K562 (cell line): ENCODE measurements at regions not wholly inside any gene's neighbourhood (a gene's known extent, or its start where the extent isn't known, plus 50 kb on each side); places are given as distances from the start of the nearest gene placed in this dataset.

Experiments used
- ATF7 ChIP-seq: fragments of 450-650 bp; IDR thresholded peaks from 2 replicates; pipeline ENCODE4 v1.7.1; 2014; ENCODE audit warnings: mild to moderate bottlenecking, moderate library complexity
- BRD9 ChIP-seq: fragments of 450-650 bp; IDR thresholded peaks from 2 replicates; pipeline ENCODE4 v1.6.1; 2018; ENCODE audit warnings: low read depth; ENCODE audit not compliant: partially characterized antibody
- CREB1 ChIP-seq, 2 experiments: sonication (generic) in 1 of 2; formaldehyde crosslinking in 1 of 2; IDR thresholded peaks; 2 replicates each; pipeline versions ENCODE4 v1.6.1 to v1.8.0; 2012 to 2022; ENCODE audit warnings: inconsistent platforms in 1 of 2, mild to moderate bottlenecking in 1 of 2, missing genetic modification reagents in 1 of 2, moderate library complexity in 1 of 2
- E2F3 ChIP-seq: fragments of 250-450 bp; sonication (Bioruptor Pico); IDR thresholded peaks from 2 replicates; pipeline ENCODE4 v1.4.0; 2020; ENCODE audit warnings: mild to moderate bottlenecking
- EGR1 ChIP-seq: fragments of 450-650 bp; conservative IDR thresholded peaks from 2 replicates; pipeline ENCODE4 v1.6.1; 2017; ENCODE audit warnings: mild to moderate bottlenecking
- FUS ChIP-seq: fragments of 200-400 bp; formaldehyde crosslinking; optimal IDR thresholded peaks from 2 replicates; pipeline ENCODE3; 2017; ENCODE audit warnings: low read depth, low read length
- IFI16 ChIP-seq: fragments of 250-450 bp; sonication (Bioruptor Pico); IDR thresholded peaks from 2 replicates; pipeline ENCODE4 v2.1.2; 2022; ENCODE audit warnings: mild to moderate bottlenecking, inconsistent platforms
- SUPT5H ChIP-seq: fragments of 450-650 bp; IDR thresholded peaks from 2 replicates; pipeline ENCODE4 v1.6.1; 2016
- TAF7 ChIP-seq: fragments of 450-650 bp; IDR thresholded peaks from 2 replicates; pipeline ENCODE4 v1.6.1; 2016; ENCODE audit warnings: missing genetic modification characterization, missing compliant biosample characterization
- TBP ChIP-seq: optimal IDR thresholded peaks from 2 replicates; pipeline ENCODE3; 2011; ENCODE audit warnings: low read depth, low read length, improper control_type of control experiment
- YY1 ChIP-seq, 3 experiments: IDR thresholded peaks; 2 replicates each; pipeline ENCODE4 v1.6.1; 2011; ENCODE audit warnings: low read length in 2 of 3, mild to moderate bottlenecking in 2 of 3, moderate library complexity in 2 of 3, borderline replicate concordance in 1 of 3, control low read depth in 1 of 3, low read depth in 1 of 3; ENCODE audit not compliant: insufficient read depth in 3 of 3, insufficient replicate concordance in 2 of 3, control insufficient read depth in 1 of 3, insufficient read length in 1 of 3; ENCODE audit errors: extremely low read depth in 1 of 3
- ZBTB7A ChIP-seq: IDR thresholded peaks from 2 replicates; pipeline ENCODE4 v1.6.1; 2011; ENCODE audit warnings: low read depth, mild to moderate bottlenecking, low read length, moderate library complexity, borderline replicate concordance; ENCODE audit not compliant: control insufficient read depth
- ZNF76 ChIP-seq: fragments of 250-450 bp; sonication (Bioruptor Pico); IDR thresholded peaks from 2 replicates; pipeline ENCODE4 v1.4.0; 2020; ENCODE audit warnings: mild to moderate bottlenecking, moderate library complexity, borderline replicate concordance
- TF ChIP-seq, protein P1 (sequence below): sonication (generic); formaldehyde crosslinking; IDR thresholded peaks from 2 replicates; pipeline ENCODE4 v1.9.0; 2022; ENCODE audit warnings: mild to moderate bottlenecking, missing genetic modification reagents
- TF ChIP-seq, protein P2 (sequence below): sonication (generic); formaldehyde crosslinking; IDR thresholded peaks from 2 replicates; pipeline ENCODE4 v1.8.1; 2023; ENCODE audit warnings: missing genetic modification reagents, mild to moderate bottlenecking, borderline replicate concordance
- TF ChIP-seq, protein P3 (sequence below): fragments of 450-650 bp; IDR thresholded peaks from 2 replicates; pipeline ENCODE4 v1.6.1; 2016; ENCODE audit warnings: missing biosample characterization, missing genetic modification characterization
- TF ChIP-seq, protein P4 (sequence below): conservative IDR thresholded peaks from 2 replicates; pipeline ENCODE4 v1.6.1; 2011; ENCODE audit warnings: low read depth, mild to moderate bottlenecking, low read length; ENCODE audit not compliant: control insufficient read depth

DNA sequence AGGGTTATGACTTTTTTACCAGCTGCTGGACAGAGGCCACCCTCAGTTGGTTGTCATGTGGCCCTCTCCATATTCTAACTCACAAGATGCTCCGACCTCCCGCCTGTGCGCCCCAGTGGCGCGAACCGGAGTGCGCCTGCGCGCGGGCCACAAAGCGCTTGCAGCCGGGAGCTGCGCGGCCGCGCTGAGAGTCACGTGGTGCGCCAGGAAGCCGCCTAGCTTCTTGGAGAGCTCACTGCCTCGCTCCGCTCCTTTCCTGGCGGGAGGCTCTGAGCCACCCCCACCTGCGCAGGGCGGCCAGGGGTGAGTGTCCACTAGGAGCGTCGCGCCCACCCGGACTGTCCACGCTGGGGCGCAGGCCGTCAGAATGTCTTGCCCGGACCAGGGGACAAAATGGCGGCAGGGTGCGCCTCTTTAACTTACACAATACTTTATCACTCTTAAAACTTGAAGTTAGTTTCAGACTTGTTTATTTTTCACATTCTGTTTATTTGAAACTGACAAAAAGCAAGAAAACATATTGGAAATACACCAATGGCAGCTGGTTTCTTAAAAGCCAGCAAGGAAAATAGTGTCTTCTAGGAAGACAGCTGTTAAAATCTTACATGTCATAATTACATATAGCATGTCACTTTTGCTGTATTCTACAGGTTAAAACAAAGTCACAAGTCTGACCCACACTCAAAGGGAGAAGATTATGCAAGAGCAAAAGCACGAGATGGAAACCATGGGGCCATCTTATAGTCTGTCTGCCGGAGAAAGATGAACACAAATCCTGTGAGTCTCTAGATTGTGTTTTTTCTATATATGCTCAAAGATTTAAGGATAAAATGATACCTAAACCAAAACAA, 357.9 kb downstream of the CNTNAP4 start (continued):
- TF ChIP-seq ZBTB7A (peak; percentile 50; the same call in 1 of the 2 replicates), EGR1 (0 out of 2 replicates have a peak, but pooled peaks have one; percentile 14), FUS (no peak), TBP (peak; percentile 62), E2F3 (CRISPR knock-in tag) (peak; percentile 51; the same call in 1 of the 2 replicates), BRD9 (peak; percentile 50), SUPT5H (peak; percentile 45; the same call in 1 of the 2 replicates), ATF7 (peak; percentile 46; the same call in 1 of the 2 replicates), TAF7 (tag) (peak; percentile 34; the same call in 1 of the 2 replicates), CREB1 (IDR thresholded peaks at IDR 0.05) (no peak), CREB1 (CRISPR knock-in tag; IDR thresholded peaks at IDR 0.05) (peak; percentile 24; the same call in 1 of the 2 replicates), ZNF76 (no peak), YY1 (IDR thresholded peaks at IDR 0.05; ENCODE audit: borderline replicate concordance in 1 of 3, control insufficient read depth in 1 of 3, extremely low read depth in 1 of 3, insufficient read depth in 3 of 3, insufficient read length in 1 of 3, insufficient replicate concordance in 2 of 3, low read depth in 1 of 3, low read length in 2 of 3) (peak; percentile 45 to 91 (median 81)), IFI16 (CRISPR knock-in tag) (no peak)
- TF ChIP-seq, protein P1, sequence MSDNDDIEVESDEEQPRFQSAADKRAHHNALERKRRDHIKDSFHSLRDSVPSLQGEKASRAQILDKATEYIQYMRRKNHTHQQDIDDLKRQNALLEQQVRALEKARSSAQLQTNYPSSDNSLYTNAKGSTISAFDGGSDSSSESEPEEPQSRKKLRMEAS (CRISPR knock-in tag) = peak; percentile 45; the same call in 1 of the 2 replicates
- TF ChIP-seq, protein P2, sequence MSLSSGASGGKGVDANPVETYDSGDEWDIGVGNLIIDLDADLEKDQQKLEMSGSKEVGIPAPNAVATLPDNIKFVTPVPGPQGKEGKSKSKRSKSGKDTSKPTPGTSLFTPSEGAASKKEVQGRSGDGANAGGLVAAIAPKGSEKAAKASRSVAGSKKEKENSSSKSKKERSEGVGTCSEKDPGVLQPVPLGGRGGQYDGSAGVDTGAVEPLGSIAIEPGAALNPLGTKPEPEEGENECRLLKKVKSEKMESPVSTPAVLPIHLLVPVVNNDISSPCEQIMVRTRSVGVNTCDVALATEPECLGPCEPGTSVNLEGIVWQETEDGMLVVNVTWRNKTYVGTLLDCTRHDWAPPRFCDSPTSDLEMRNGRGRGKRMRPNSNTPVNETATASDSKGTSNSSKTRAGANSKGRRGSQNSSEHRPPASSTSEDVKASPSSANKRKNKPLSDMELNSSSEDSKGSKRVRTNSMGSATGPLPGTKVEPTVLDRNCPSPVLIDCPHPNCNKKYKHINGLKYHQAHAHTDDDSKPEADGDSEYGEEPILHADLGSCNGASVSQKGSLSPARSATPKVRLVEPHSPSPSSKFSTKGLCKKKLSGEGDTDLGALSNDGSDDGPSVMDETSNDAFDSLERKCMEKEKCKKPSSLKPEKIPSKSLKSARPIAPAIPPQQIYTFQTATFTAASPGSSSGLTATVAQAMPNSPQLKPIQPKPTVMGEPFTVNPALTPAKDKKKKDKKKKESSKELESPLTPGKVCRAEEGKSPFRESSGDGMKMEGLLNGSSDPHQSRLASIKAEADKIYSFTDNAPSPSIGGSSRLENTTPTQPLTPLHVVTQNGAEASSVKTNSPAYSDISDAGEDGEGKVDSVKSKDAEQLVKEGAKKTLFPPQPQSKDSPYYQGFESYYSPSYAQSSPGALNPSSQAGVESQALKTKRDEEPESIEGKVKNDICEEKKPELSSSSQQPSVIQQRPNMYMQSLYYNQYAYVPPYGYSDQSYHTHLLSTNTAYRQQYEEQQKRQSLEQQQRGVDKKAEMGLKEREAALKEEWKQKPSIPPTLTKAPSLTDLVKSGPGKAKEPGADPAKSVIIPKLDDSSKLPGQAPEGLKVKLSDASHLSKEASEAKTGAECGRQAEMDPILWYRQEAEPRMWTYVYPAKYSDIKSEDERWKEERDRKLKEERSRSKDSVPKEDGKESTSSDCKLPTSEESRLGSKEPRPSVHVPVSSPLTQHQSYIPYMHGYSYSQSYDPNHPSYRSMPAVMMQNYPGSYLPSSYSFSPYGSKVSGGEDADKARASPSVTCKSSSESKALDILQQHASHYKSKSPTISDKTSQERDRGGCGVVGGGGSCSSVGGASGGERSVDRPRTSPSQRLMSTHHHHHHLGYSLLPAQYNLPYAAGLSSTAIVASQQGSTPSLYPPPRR (CRISPR knock-in tag) = no peak
- TF ChIP-seq, protein P3, sequence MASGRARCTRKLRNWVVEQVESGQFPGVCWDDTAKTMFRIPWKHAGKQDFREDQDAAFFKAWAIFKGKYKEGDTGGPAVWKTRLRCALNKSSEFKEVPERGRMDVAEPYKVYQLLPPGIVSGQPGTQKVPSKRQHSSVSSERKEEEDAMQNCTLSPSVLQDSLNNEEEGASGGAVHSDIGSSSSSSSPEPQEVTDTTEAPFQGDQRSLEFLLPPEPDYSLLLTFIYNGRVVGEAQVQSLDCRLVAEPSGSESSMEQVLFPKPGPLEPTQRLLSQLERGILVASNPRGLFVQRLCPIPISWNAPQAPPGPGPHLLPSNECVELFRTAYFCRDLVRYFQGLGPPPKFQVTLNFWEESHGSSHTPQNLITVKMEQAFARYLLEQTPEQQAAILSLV = 0 out of 2 replicates have a peak, but pooled peaks have one; percentile 27
- TF ChIP-seq, protein P4, sequence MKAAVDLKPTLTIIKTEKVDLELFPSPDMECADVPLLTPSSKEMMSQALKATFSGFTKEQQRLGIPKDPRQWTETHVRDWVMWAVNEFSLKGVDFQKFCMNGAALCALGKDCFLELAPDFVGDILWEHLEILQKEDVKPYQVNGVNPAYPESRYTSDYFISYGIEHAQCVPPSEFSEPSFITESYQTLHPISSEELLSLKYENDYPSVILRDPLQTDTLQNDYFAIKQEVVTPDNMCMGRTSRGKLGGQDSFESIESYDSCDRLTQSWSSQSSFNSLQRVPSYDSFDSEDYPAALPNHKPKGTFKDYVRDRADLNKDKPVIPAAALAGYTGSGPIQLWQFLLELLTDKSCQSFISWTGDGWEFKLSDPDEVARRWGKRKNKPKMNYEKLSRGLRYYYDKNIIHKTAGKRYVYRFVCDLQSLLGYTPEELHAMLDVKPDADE = 0 out of 2 replicates have a peak, but pooled peaks have one; percentile 30
